Breast epithelium (tissue), 3 donors: ENCODE measurements at regions not wholly inside any gene's neighbourhood (a gene's known extent, or its start where the extent isn't known, plus 50 kb on each side); places are given as distances from the start of the nearest gene placed in this dataset.

Source experiments
- CTCF ChIP-seq, 3 donors: fragments of 450-650 bp; IDR thresholded peaks; one replicate each; pipeline ENCODE4 v1.5.1; 2016 to 2017; ENCODE audit warnings: antibody characterized with exemption in 3 of 3, mild to moderate bottlenecking in 3 of 3, moderate library complexity in 3 of 3
- POLR2AphosphoS5 ChIP-seq, 3 donors: sonication (generic); formaldehyde crosslinking; IDR thresholded peaks; one replicate each; pipeline ENCODE4 v1.6.1; 2017; ENCODE audit warnings: antibody characterized with exemption in 3 of 3

- TF ChIP-seq CTCF (IDR thresholded peaks at IDR 0.05), result no peak
- TF ChIP-seq POLR2AphosphoS5 (IDR thresholded peaks at IDR 0.05), result no peak
Observed at GRCh38 chr15:37638691-37639090, 295.7 kb upstream of the TMCO5A start.
